GM19467 (cell line): ENCODE measurements at regions not wholly inside any gene's neighbourhood (a gene's known extent, or its start where the extent isn't known, plus 50 kb on each side); places are given as distances from the start of the nearest gene placed in this dataset.

Experiments
- ATAC-seq: cut with Tn5 transposase; IDR thresholded peaks from one replicate; pipeline ENCODE4 v1.9.1; 2021; ENCODE audit warnings: mild to moderate bottlenecking, moderate library complexity; ENCODE audit not compliant: unreplicated experiment

GRCh38 chr4:181443021-181443420 lies 800.2 kb upstream of the TENM3 start:
- ATAC-seq: no peak

GRCh38 chr4:181465826-181466225 lies 777.4 kb upstream of the TENM3 start:
- no peak for ATAC-seq

DNA sequence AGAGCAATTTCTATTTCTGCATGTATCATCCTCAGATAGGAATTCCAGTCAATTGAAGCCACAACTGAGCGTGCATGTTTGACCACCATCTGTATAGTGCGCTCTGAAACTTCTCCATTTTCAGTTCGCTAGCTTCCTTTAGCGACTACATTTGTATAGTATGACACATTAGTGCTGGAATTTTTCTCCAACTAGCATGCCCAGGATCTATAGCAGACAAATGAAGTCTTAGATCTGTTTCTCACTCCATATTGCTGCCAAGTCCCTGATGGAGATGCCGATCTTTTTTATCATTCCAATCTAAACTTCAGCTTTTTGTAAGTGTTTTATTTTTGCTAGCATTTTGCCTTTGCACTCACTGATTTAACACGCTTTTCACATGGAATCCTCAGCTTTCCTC lies 774.8 kb upstream of the TENM3 start:
- ATAC-seq: no peak

DNA sequence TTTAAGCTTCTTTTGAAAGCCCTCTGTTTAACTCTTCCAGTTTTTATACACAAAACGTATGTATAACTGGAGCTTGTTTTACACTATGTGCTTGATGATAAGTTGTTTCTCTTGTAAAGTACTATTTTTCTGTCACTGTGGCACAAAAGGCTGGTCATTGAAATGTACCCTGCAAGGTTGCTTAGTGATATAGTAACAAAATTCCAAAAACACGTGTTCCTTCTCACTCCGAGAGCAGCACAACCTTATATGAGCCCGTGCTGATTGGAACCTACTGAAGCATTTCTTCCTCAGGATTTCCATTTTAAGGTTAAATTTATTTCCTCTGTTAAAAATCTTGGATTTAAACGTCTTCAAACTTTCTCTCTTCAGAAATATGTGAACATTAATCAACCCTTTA lies 772.9 kb upstream of the TENM3 start:
- no peak for ATAC-seq

GRCh38 chr4:181475359-181475758 lies 767.8 kb upstream of the TENM3 start:
- ATAC-seq: no peak

DNA sequence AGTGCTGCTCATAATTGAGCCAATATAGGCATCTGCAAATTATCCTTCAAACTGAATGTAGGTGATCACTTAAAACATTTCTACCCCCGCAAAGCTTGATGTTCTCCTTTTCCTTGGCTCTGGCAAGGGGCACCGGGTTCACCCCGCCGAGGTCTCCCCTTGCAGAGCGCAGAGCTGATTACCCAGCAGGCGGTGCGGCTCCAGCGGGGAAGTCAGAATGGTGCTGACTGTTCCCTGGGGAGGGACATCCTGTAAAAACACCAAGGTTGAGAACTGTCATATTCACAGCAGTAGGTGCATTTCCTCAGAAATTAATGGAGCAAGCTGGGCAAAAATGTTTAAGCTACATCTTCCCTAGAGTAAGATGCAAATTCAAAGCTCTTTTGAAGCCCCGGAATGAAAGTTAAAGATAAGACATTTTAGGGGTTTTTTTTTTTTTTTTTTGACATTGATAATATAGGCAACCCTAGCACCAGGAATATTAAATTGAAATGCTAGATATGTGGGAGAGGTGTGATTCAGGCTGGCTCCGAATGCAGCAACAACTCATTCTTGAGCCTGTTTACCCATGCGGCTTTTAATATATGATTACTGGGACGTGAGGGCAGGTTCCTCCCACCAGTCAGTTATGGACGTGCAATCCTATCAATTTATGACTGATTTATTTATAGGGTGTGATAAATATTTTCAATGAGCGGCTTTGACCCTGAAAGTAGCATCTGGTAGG lies 767.3 kb upstream of the TENM3 start:
- no peak for ATAC-seq

DNA sequence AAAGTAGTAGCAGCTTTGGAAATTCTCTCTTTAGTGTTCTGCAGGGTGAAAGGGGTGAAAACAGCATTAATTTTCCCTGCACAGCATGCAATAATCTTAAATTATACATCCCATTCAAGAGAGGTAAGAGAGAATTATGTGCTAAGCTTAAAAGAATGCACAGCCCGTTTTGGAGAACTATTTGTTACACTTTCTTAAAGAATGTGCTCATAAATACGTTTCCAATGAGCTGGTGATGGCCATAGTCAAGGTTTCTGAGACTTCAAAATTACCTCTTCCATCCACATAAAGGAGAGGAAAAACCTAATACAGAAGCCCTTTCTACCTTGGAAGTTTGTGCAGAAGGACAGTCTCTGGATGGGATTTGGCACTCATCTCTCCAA lies 766.7 kb upstream of the TENM3 start:
- no peak for ATAC-seq

- no peak for ATAC-seq
Observed at GRCh38 chr4:181477591-181477990, 765.6 kb upstream of the TENM3 start.

DNA sequence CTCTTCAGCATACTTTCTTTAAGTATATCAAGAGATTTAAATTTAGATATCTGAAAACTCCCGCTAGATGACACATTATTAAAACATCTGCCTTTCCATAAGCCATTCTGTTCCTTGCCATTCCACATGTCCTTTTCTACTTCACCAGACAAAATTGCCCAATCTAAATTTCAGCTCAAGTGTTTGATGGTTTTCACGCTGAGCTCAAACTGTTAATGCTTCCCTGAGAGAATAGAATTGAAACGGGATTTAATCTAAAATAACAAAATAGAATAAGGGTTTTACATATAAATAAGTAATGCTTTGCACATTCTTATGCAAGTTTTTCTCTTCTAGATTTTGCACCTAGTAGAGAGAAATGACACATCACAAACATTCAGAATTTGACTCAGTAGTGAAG lies 764.5 kb upstream of the TENM3 start:
- ATAC-seq: no peak

- ATAC-seq: no peak
Observed at GRCh38 chr4:181479141-181479540, 764.1 kb upstream of the TENM3 start.

GRCh38 chr4:181484396-181484795 lies 758.8 kb upstream of the TENM3 start:
- no peak for ATAC-seq

- ATAC-seq: no peak
Observed at GRCh38 chr4:181488926-181489325, 754.3 kb upstream of the TENM3 start.

DNA sequence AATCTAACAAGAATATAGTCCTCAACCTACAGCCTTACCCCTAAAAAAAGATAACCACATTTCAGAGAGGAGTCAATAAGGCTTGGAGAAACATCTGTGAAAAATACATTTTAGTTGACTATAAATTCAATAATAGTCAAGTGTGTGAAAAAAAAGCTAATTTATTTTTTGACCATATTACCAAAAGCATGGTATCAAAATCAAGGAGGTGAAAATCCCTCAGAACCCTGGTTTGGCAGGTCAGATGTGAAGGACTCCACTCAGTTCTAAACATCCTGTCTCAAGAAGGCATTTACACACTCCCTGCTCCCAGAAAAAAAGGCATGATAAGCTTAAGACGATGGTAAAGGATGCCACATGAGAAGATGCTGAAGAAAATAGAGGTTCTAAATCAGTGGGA lies 745.1 kb upstream of the TENM3 start:
- no peak for ATAC-seq

GRCh38 chr4:181502611-181503010 lies 740.6 kb upstream of the TENM3 start:
- ATAC-seq: no peak

DNA sequence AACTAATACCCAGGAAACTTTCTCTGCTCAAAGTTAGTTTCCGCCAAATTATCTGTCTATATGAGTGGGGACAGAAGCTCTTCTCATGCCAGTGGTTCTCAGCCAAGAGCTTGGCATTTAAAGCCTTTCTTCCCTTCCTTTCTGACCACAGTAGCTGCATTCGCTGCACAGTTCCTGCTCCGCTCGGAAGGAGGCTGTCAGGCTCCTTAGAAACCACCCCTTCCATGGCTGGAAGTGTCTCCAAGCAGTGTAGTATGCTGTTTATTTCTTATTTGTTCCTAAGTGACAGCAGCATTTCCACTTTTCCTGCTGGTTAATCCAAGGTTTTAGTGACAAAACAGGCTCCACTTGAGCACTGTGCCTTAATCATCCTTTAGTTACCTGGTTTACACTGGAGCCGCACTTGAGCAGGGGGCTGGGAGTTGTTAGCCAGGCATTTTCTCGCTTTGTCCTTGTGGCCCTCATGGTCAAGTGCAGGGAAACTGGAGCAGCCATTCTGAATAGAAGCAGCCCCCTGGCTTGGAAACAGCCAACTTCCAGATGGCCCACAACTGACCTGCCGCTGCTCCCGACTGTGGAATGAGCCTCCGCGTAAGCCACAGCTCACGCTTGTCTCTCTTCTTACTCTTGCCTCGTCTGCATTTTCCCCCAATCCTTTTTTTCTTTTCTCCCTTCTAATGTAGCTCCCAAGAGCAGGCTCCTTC lies 739.4 kb upstream of the TENM3 start:
- ATAC-seq: no peak

- ATAC-seq: no peak
Observed at GRCh38 chr4:181504924-181505323, 738.3 kb upstream of the TENM3 start.

- ATAC-seq: no peak
Observed at GRCh38 chr4:181507180-181507835, 735.9 kb upstream of the TENM3 start.

DNA sequence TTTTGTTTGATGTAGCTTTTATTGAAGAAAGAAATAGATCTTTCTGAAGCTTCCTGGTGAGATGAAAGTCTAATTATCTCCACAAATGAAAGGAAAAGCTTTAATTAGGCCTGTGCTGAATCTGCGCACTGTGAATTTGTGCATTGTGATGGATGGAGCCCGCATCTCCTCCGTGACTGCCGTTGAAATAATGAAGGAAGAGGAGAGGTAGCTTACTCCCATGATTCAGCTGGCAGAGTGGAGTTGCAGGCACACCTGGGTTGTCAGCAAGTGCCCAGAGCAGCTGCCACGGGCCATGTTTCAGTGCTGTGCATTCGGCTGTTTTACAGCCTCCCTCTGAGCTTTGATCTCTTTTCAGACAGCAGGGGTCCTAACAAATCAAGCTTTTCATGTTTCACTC lies 735.3 kb upstream of the TENM3 start:
- ATAC-seq: no peak

DNA sequence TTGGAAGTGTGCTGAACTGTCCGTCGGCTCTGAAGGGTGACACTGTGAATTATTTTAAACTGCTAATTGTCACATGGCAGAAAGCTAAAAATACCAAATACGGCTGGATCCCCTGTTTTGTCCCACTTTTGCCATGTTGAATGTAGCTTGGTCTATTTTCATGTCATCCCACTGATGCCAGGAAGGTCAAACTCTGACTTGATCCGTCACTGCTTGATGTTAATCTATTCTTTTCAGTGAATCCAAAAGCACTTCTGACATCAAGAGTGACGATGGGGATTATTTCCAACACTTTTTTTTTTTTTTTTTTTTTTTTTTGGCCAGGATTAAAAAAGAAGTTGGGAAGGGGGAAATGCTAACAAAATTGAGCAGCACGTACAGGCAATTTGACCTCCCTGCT lies 734.6 kb upstream of the TENM3 start:
- no peak for ATAC-seq

DNA sequence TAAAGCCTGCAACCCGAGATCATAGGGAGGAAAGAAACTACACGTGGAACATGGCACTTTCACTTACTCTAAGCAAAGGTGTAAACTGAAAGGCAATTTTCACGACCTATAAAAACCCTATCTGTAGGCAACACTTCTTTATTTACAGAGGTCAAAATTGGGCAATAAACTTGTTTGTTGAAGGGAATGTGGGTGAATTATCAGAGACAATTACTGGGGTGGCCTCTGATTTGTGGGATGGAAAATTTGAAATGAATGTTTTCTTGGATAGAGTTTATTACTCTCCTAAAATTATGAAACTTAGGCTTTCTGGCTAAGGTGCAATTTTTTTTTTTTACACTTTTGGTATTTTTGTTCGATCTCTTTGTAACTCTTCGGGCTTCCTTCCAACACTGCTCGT lies 734.1 kb upstream of the TENM3 start:
- no peak for ATAC-seq

DNA sequence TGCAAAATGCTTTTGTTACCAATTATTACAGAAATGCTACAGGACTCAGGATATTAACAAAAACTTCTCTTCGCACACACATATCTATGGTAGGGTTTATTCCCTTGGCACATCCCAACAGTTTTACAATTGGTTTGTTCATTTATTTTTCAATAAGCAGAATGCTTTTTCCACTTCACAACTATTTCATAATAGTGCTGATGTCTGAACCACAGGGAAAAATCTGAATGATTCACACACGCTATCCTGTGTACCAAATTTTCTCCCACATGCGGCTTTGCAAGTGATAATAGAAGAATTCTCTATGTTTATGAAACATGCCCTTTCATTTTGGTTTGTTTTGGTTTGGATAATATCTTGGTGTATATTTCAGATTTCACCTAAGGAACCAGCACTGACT lies 725.7 kb upstream of the TENM3 start:
- ATAC-seq: no peak

DNA sequence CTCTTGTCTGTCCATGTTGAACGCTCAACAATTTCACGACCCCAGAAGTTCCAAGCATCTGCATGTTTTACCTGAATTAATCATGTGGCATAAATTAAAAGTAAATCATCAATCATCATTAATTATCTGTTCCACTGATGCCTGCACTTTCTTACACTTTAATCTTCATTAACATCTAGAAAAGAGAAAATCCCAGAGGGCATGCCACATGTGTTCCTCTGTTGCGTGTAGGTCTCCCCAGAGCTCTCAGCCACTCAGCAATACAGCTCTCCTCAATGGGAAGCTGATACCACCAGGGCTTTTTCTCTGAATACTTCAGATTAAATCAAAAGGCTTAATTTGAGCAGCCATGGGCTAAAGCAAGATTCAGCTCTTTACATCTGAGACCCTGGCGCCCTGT lies 722.4 kb upstream of the TENM3 start:
- no peak for ATAC-seq
